Thyroid gland (tissue), 4 donors: ENCODE measurements at regions not wholly inside any gene's neighbourhood (a gene's known extent, or its start where the extent isn't known, plus 50 kb on each side); places are given as distances from the start of the nearest gene placed in this dataset.

ENCODE experiments used
- CTCF ChIP-seq, 6 experiments: fragments of 200-600 bp in 3 of 6; fragments of 450-650 bp in 3 of 6; sonication (generic) in 3 of 6; IDR thresholded peaks; one replicate each; pipeline ENCODE4 v1.5.1; 2016 to 2019; ENCODE audit warnings: antibody characterized with exemption in 6 of 6, mild to moderate bottlenecking in 2 of 6, inconsistent platforms in 1 of 6, moderate library complexity in 1 of 6
- POLR2A ChIP-seq, 2 donors: fragments of 450-650 bp; IDR thresholded peaks; one replicate each; pipeline ENCODE4 v1.6.1; 2017; ENCODE audit warnings: antibody characterized with exemption in 2 of 2, mild to moderate bottlenecking in 2 of 2, moderate library complexity in 1 of 2

- TF ChIP-seq CTCF (IDR thresholded peaks at IDR 0.05) (no peak), POLR2A (IDR thresholded peaks at IDR 0.05) (no peak)
Measured at GRCh38 chr1:218942431-218942830, 231.2 kb upstream of the LYPLAL1 start.
